Neural crest cell (in vitro differentiated cells): ENCODE measurements at regions not wholly inside any gene's neighbourhood (a gene's known extent, or its start where the extent isn't known, plus 50 kb on each side); places are given as distances from the start of the nearest gene placed in this dataset.

Experiments used
- DNase-seq: peaks from one replicate; pipeline ENCODE4 v3.0.0; 2021; ENCODE audit warnings: low read depth, mixed read lengths, low spot score
- H3K27ac Mint-ChIP-seq: one replicate; pipeline ENCODE4 v1.8.0; 2021; ENCODE audit warnings: mild to moderate bottlenecking, mixed read lengths; ENCODE audit not compliant: unreplicated experiment
- H3K27me3 Mint-ChIP-seq: 2 replicates; pipeline ENCODE4 v1.8.0; 2021; ENCODE audit warnings: low read depth, mild to moderate bottlenecking, mixed read lengths
- H3K36me3 Mint-ChIP-seq: 2 replicates; pipeline ENCODE4 v1.8.0; 2021; ENCODE audit warnings: low read depth, mild to moderate bottlenecking, mixed read lengths
- H3K4me1 Mint-ChIP-seq: 2 replicates; pipeline ENCODE4 v1.8.0; 2021; ENCODE audit warnings: mixed read lengths
- H3K4me3 Mint-ChIP-seq: one replicate; pipeline ENCODE4 v1.8.0; 2021; ENCODE audit warnings: mild to moderate bottlenecking, mixed read lengths
- H3K9me3 Mint-ChIP-seq: 2 replicates; pipeline ENCODE4 v1.8.0; 2021; ENCODE audit warnings: mixed read lengths
- TF ChIP-seq, protein P1 (sequence below): fragments of 200-600 bp; sonication (generic); conservative IDR thresholded peaks from 2 replicates; pipeline ENCODE4 v1.5.0; 2021; ENCODE audit warnings: antibody characterized with exemption, mild to moderate bottlenecking

DNA sequence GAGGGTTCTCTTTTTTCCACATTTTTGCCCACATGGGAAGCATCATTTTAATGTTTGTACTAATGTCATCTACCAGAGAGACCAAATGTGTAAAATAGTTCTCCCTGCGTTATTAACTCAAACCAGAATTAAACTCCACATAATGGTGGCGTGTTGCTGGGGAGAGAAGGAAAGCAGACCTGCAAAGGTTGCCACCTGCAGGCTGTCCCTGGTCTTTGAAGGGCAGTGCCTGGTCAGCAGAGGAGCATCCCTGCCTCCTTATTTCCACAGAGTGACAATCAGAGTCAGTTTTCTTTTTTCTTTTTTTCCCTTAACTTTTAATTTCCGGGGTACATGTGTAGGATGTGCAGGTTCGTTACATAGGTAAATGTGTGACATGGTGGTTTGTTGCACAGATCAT lies 214.5 kb downstream of the TBX18 start:
- no peaks in the 10 kb centered on the region for H3K27me3 Mint-ChIP-seq
- H3K27ac Mint-ChIP-seq: no peak overlapping the region
- no peak for DNase-seq
- no peak overlapping the region for H3K4me3 Mint-ChIP-seq
- H3K9me3 Mint-ChIP-seq: peaks cover 5% of the 10 kb centered on the region
- H3K36me3 Mint-ChIP-seq: no peaks in the 10 kb centered on the region
- H3K4me1 Mint-ChIP-seq: no peaks in the 10 kb centered on the region
- TF ChIP-seq, protein P1, sequence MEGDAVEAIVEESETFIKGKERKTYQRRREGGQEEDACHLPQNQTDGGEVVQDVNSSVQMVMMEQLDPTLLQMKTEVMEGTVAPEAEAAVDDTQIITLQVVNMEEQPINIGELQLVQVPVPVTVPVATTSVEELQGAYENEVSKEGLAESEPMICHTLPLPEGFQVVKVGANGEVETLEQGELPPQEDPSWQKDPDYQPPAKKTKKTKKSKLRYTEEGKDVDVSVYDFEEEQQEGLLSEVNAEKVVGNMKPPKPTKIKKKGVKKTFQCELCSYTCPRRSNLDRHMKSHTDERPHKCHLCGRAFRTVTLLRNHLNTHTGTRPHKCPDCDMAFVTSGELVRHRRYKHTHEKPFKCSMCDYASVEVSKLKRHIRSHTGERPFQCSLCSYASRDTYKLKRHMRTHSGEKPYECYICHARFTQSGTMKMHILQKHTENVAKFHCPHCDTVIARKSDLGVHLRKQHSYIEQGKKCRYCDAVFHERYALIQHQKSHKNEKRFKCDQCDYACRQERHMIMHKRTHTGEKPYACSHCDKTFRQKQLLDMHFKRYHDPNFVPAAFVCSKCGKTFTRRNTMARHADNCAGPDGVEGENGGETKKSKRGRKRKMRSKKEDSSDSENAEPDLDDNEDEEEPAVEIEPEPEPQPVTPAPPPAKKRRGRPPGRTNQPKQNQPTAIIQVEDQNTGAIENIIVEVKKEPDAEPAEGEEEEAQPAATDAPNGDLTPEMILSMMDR: no peak

DNA sequence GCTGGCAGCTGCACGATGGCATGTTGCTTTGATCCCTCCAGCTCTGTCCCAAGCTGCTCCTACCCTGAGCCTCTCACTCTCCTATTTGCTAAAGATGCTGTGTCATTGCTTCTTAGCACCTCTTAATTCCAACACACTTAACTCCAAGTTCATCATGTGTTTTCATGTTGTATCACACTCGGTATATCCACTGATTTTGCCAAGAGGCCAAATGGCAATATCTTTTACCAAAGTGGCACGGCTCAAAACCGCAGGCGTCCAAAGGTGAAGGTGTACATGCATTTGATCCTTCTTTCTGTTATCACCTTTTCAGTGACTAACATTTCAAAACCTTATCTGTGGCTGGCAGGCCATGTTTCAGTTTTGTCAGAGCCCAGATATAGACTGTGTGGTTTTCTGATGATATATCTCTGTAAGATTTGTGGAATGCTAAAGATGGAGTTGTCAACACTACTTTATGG lies 217.0 kb downstream of the TBX18 start:
- Mint-ChIP-seq H3K27ac (no peak overlapping the region), H3K27me3 (no peaks in the 10 kb centered on the region)

DNA sequence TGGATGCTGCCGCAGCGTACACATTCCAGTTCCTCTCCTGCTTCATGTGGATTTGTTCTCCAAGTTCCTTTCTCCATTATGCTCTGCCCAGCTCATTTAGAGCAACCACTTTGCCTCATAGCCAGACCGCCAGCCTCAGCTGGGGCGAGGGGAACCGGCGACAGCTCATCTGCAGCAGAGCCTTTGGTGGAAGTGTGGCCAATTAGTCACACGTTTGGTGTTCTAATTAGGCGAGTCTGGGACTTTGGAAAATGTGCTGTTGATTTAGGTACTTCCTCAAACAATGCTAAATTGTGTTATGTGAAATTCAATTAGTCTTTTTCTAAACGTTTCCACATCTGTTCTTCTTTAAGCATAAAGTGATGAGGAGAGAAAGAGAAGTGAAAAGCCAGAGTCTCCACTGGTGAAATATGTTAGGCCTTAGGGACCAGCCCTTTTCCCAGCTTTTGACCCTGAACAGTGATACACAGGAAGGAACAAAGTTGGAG lies 217.9 kb downstream of the TBX18 start:
- DNase-seq: no peak
- no peak overlapping the region for H3K27ac Mint-ChIP-seq

More for the DNA sequence above, 217.0 kb downstream of the TBX18 start:
- Mint-ChIP-seq H3K4me3 (no peak overlapping the region), H3K4me1 (no peaks in the 10 kb centered on the region), H3K9me3 (peaks cover 10% of the 10 kb centered on the region), H3K36me3 (no peaks in the 10 kb centered on the region)
- TF ChIP-seq, protein P1: no peak
- DNase-seq: no peak

DNA sequence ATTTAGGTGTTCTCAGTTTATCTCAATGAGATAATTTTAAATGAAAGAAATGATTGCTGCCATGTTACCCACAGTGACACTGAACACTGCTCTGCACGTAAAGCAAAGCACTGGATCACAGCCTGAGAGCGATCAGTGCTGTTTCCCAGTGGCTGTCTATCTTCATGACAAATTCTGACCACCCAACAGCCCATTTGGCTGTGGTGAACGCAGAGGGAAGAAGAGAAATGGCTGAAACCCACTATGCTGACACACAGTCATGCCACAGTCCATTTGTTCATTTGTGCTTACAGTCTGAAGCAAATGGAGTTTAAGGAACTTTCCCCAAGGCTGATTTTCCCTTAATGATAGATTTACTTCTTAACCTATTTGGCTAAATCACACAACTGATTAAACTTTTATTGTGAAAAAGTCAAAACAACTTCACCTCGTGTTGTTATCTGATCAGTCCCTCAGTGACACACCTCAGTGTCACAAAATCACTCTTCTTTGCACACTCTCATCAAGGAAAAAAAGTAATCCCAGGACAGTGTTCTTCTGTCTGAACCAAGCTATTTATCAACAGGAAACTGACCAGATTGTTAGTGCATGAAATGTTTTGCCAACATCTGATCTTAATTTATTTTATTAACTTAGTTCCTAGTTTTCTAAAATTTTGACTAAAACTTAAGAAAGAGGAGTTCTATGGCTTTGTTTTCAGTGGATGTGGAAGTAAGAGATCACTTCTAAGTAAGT lies 225.1 kb downstream of the TBX18 start:
- TF ChIP-seq, protein P1: no peak
- Mint-ChIP-seq H3K4me3 (no peak overlapping the region), H3K36me3 (no peaks in the 10 kb centered on the region), H3K27ac (no peak overlapping the region), H3K4me1 (no peaks in the 10 kb centered on the region), H3K9me3 (peaks cover 5% of the 10 kb centered on the region), H3K27me3 (peaks cover 2% of the 10 kb centered on the region)
- no peak for DNase-seq

More for the DNA sequence above, 217.9 kb downstream of the TBX18 start:
- Mint-ChIP-seq H3K4me3 (no peak overlapping the region), H3K36me3 (no peaks in the 10 kb centered on the region), H3K9me3 (peaks cover 7% of the 10 kb centered on the region), H3K27me3 (no peaks in the 10 kb centered on the region), H3K4me1 (no peaks in the 10 kb centered on the region)
- TF ChIP-seq, protein P1: no peak

DNA sequence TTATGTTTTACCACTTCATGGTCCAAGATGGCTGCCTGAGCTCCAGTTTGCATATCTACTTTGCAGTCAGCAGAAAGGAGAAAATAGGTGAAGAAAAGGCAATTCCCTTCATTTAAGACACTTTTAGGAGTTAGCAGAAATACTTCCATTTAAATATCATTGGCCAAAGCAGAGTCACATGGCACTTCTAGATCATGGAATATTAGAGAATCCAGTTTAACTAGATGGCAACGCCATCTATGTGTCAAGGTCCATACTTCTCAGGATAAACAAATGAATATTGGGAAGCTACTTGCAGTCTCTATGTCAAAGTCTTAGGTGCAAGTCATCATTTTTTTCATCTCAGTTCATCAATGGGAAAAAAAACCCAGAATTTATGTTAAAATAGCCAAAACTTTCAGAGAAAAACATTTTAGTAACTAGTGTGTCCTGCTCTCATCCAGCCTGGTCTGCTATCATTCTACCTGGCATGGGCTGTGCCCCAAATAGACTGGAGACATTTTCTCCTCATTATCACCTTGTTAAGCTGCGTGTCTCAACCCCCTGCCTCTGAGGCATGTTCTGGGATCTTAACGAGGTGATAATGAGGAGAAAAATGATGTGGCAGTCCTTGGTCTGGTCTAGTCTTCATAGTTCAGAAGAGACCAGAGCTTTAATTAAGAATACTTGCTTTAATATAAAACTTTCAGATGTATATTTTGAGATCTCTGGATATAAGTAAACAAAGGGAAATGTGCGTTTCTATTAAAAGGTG lies 227.3 kb downstream of the TBX18 start:
- no peak overlapping the region for H3K4me3 Mint-ChIP-seq
- peaks cover 2% of the 10 kb centered on the region for H3K27me3 Mint-ChIP-seq
- TF ChIP-seq, protein P1: no peak
- no peak for DNase-seq
- no peak overlapping the region for H3K27ac Mint-ChIP-seq
- no peaks in the 10 kb centered on the region for H3K36me3 Mint-ChIP-seq
- no peaks in the 10 kb centered on the region for H3K9me3 Mint-ChIP-seq
- H3K4me1 Mint-ChIP-seq: no peaks in the 10 kb centered on the region
